Neural crest cell (in vitro differentiated cells): ENCODE measurements at regions not wholly inside any gene's neighbourhood (a gene's known extent, or its start where the extent isn't known, plus 50 kb on each side); places are given as distances from the start of the nearest gene placed in this dataset.
"Not testable (repeated sequence)": the region's sequence is repeated elsewhere in the genome, so short reads cannot be mapped to it uniquely, and the experiment has no call there.

Experiments used
- DNase-seq: peaks from one replicate; pipeline ENCODE4 v3.0.0; 2021; ENCODE audit warnings: low read depth, mixed read lengths, low spot score
- H3K27ac Mint-ChIP-seq: one replicate; pipeline ENCODE4 v1.8.0; 2021; ENCODE audit warnings: mild to moderate bottlenecking, mixed read lengths; ENCODE audit not compliant: unreplicated experiment
- H3K27me3 Mint-ChIP-seq: 2 replicates; pipeline ENCODE4 v1.8.0; 2021; ENCODE audit warnings: low read depth, mild to moderate bottlenecking, mixed read lengths
- H3K36me3 Mint-ChIP-seq: 2 replicates; pipeline ENCODE4 v1.8.0; 2021; ENCODE audit warnings: low read depth, mild to moderate bottlenecking, mixed read lengths
- H3K4me1 Mint-ChIP-seq: 2 replicates; pipeline ENCODE4 v1.8.0; 2021; ENCODE audit warnings: mixed read lengths
- H3K4me3 Mint-ChIP-seq: one replicate; pipeline ENCODE4 v1.8.0; 2021; ENCODE audit warnings: mild to moderate bottlenecking, mixed read lengths
- H3K9me3 Mint-ChIP-seq: 2 replicates; pipeline ENCODE4 v1.8.0; 2021; ENCODE audit warnings: mixed read lengths
- TF ChIP-seq, protein P1 (sequence below): fragments of 200-600 bp; sonication (generic); conservative IDR thresholded peaks from 2 replicates; pipeline ENCODE4 v1.5.0; 2021; ENCODE audit warnings: antibody characterized with exemption, mild to moderate bottlenecking

DNA sequence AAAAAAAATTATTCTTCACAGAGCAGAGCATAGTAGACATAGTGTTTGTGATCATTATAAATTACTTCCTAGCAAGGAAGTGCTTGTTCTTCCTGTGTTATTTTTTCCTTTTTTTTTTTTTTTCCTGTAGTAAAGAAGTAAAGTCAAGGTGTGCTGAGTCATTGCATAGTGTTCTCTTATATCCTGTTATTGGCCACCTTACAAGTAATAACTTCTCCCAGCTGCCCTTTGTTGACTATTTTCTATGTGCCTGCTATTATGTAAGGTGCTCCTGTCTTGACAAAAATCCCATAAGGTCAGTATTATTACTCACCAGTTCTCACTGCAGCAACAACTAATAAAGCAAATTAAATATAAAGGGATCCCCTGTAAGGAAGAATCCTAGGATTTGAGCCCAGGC, 195.3 kb downstream of the GJA1 start:
- H3K36me3 Mint-ChIP-seq, result peaks cover 9% of the 10 kb centered on the region
- no peaks in the 10 kb centered on the region for H3K27me3 Mint-ChIP-seq
- DNase-seq, result no peak
- H3K4me3 Mint-ChIP-seq, result no peak overlapping the region
- H3K9me3 Mint-ChIP-seq, result peaks cover 22% of the 10 kb centered on the region
- TF ChIP-seq, protein P1, sequence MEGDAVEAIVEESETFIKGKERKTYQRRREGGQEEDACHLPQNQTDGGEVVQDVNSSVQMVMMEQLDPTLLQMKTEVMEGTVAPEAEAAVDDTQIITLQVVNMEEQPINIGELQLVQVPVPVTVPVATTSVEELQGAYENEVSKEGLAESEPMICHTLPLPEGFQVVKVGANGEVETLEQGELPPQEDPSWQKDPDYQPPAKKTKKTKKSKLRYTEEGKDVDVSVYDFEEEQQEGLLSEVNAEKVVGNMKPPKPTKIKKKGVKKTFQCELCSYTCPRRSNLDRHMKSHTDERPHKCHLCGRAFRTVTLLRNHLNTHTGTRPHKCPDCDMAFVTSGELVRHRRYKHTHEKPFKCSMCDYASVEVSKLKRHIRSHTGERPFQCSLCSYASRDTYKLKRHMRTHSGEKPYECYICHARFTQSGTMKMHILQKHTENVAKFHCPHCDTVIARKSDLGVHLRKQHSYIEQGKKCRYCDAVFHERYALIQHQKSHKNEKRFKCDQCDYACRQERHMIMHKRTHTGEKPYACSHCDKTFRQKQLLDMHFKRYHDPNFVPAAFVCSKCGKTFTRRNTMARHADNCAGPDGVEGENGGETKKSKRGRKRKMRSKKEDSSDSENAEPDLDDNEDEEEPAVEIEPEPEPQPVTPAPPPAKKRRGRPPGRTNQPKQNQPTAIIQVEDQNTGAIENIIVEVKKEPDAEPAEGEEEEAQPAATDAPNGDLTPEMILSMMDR, result no peak
- no peak overlapping the region for H3K27ac Mint-ChIP-seq
- H3K4me1 Mint-ChIP-seq, result no peaks in the 10 kb centered on the region

DNA sequence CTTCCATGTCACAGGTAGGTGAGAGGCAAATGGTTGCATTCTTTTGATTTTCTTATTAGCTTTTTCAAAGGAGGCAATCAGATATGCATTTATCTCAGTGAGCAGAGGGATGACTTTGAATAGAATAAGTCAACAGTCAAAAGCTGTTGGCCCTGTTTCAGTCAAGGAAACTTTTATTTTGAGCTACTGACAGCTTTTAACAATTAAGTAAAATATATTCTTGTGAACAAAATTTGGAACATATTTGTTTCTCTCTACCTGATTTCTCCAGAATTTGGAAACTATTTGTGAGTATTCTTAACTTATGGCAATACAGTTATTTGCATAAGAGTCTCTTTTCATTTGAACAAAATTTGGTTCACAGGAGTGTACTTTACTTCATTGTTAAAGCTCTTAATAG, 196.3 kb downstream of the GJA1 start:
- peaks cover 15% of the 10 kb centered on the region for H3K36me3 Mint-ChIP-seq

DNA sequence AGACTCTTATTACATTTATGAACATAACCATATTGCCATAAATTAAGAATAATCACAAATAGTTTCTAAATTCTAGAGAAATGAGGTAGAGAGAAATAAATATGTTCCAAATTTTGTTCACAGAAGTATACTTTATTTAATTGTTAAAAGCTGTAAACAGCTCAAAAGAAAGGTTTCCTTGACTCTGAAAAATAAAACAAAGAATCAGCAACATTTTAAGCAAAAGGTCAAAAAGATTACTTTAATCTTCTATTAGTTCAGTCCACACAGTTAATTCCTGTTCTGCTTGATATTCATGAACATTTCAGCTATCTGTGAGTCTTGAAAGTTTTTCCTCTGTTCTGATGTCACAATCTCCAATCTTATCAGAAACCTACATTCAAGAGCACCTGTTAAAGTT, 197.9 kb downstream of the GJA1 start:
- Mint-ChIP-seq H3K27ac (no peak overlapping the region), H3K4me1 (no peaks in the 10 kb centered on the region), H3K27me3 (no peaks in the 10 kb centered on the region), H3K36me3 (peaks cover 15% of the 10 kb centered on the region), H3K4me3 (no peak overlapping the region), H3K9me3 (peaks cover 21% of the 10 kb centered on the region)
- DNase-seq, result no peak
- TF ChIP-seq, protein P1, result no peak

More for the DNA sequence above, 196.3 kb downstream of the GJA1 start:
- H3K9me3 Mint-ChIP-seq, result peaks cover 20% of the 10 kb centered on the region
- H3K27me3 Mint-ChIP-seq, DNase-seq, H3K4me3 Mint-ChIP-seq, H3K27ac Mint-ChIP-seq, H3K4me1 Mint-ChIP-seq: not testable (repeated sequence)

DNA sequence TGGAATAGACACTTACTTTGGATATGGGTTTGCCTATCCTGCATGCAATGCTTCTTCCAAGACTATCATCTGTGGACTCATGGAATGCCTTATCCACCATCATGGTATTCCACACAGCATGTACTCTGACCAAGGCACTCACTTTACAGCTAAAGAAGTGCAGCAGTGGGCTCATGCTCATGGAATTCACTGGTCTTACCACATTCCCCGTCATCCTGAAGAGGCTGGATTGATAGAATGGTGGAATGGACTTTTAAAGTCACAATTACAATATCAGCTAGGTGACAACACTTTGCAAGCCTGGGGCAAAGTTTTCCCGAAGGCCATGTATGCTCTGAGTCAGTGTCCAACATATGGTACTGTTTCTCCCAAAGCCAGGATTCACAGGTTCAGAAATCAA, 199.1 kb downstream of the GJA1 start:
- DNase-seq, H3K4me1 Mint-ChIP-seq, H3K4me3 Mint-ChIP-seq, H3K27me3 Mint-ChIP-seq, H3K27ac Mint-ChIP-seq: not testable (repeated sequence)
- H3K36me3 Mint-ChIP-seq, result peaks cover 13% of the 10 kb centered on the region
- H3K9me3 Mint-ChIP-seq, result peaks cover 23% of the 10 kb centered on the region

DNA sequence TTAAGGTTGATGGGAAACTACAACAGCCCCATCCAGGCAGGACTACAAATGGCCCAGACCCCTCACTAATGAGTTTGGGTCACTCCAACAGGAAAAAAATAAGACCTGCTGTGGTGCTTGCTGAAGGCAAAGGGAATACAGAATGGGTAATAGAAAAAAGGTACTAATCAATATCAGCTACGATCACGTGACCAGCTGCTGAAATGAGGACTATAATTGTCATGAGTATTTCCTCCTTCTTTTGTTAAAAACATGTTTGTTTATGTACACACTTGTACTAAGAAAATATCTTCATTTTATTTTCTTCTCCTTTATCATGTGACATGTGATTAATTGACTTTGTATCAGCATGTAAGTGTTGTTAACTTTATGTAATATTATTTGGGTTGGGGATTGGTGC, 199.9 kb downstream of the GJA1 start:
- no peak overlapping the region for H3K27ac Mint-ChIP-seq
- peaks cover 23% of the 10 kb centered on the region for H3K9me3 Mint-ChIP-seq
- no peak for DNase-seq
- TF ChIP-seq, protein P1, result no peak
- H3K4me3 Mint-ChIP-seq, result no peak overlapping the region
- peaks cover 13% of the 10 kb centered on the region for H3K36me3 Mint-ChIP-seq
- H3K4me1 Mint-ChIP-seq, result no peaks in the 10 kb centered on the region
- no peaks in the 10 kb centered on the region for H3K27me3 Mint-ChIP-seq

DNA sequence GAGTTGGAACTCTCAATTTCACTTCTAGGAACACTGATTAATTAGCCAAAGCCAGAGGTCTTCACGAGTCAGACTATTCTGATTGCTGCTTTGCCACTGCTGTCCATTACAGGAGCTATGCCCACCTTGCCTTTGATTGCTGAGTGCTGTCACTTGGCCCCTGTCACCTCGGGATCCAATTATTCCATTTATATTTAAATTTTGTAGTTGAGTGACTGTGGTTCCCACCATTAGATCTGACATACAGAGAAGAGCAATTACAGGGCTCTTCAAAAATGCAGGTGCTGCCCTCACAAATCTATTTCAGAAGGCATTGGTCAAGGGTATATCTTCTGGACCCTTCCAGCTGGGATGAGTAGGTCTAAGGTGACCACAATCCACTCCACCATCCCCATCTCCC, 200.8 kb downstream of the GJA1 start:
- not testable (repeated sequence) for H3K27me3 Mint-ChIP-seq, H3K4me3 Mint-ChIP-seq, H3K27ac Mint-ChIP-seq, H3K4me1 Mint-ChIP-seq, DNase-seq
- Mint-ChIP-seq H3K9me3 (peaks cover 18% of the 10 kb centered on the region), H3K36me3 (peaks cover 13% of the 10 kb centered on the region)

DNA sequence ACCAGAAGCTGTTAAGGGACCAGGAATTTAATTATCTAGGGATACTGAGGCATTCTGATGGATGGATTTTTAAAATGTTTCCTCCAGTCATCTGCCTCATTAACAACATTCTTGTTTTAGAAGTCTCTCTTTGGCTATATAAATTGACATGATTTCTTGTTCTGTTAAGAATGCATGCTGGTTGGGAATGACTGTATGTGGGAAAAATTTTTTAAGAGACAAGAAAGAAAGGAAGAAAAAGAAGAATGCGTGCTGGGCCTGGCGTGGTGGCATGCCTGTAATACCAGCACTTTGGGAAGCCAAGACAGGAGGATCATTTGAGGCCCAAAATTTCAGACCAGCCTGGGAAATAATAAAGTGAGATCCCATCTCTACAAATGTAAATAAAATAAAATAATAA, 203.6 kb downstream of the GJA1 start:
- TF ChIP-seq, protein P1, result no peak
- no peak for DNase-seq
- Mint-ChIP-seq H3K27ac (no peak overlapping the region), H3K4me1 (no peaks in the 10 kb centered on the region), H3K36me3 (peaks cover 9% of the 10 kb centered on the region), H3K9me3 (peaks cover 10% of the 10 kb centered on the region), H3K4me3 (no peak overlapping the region), H3K27me3 (no peaks in the 10 kb centered on the region)
